ENCODE measurements at regions not wholly inside any gene's neighbourhood (a gene's known extent, or its start where the extent isn't known, plus 50 kb on each side); places are given as distances from the start of the nearest gene placed in this dataset.

- H3K4me3 ChIP-seq, result no peak overlapping the region
- H3K4me1 ChIP-seq (ENCODE audit: control insufficient read depth in 1 of 2, low read depth in 2 of 2), result no peaks in the 10 kb centered on the region
- no peak for TF ChIP-seq CTCF (IDR thresholded peaks at IDR 0.05)
- ATAC-seq (ENCODE audit: insufficient number of reproducible peaks, low FRiP score, low read depth), result no peak
- no peaks in the 10 kb centered on the region for H3K27me3 ChIP-seq (replicated peaks; ENCODE audit: insufficient read depth)
- no peak for DNase-seq (ENCODE audit: low spot score)
- no peaks in the 10 kb centered on the region for H3K9me3 ChIP-seq
- no peak overlapping the region for H3K27ac ChIP-seq
- H3K36me3 ChIP-seq, result no peaks in the 10 kb centered on the region
Measured at GRCh38 chr7:41503438-41503837, 199.5 kb downstream of the INHBA start.

- ATAC-seq (ENCODE audit: insufficient number of reproducible peaks, low FRiP score, low read depth), result no peak
- no peak for DNase-seq (ENCODE audit: low spot score)
- no peaks in the 10 kb centered on the region for H3K4me1 ChIP-seq (ENCODE audit: control insufficient read depth in 1 of 2, low read depth in 2 of 2)
- H3K4me3 ChIP-seq, result no peak overlapping the region
- H3K9me3 ChIP-seq, result no peaks in the 10 kb centered on the region
- no peaks in the 10 kb centered on the region for H3K36me3 ChIP-seq
- no peaks in the 10 kb centered on the region for H3K27me3 ChIP-seq (replicated peaks; ENCODE audit: insufficient read depth)
- TF ChIP-seq CTCF (IDR thresholded peaks at IDR 0.05), result no peak
- H3K27ac ChIP-seq, result no peak overlapping the region
Measured at GRCh38 chr7:41501466-41501865, 201.4 kb downstream of the INHBA start.

GRCh38 chr7:41501006-41501405 lies 201.9 kb downstream of the INHBA start:
- Histone ChIP-seq H3K4me3 (no peak overlapping the region), H3K4me1 (ENCODE audit: control insufficient read depth in 1 of 2, low read depth in 2 of 2) (no peaks in the 10 kb centered on the region)

GRCh38 chr7:41492603-41493002 lies 210.3 kb downstream of the INHBA start:
- no peak for TF ChIP-seq CTCF (IDR thresholded peaks at IDR 0.05)
- no peak for ATAC-seq (ENCODE audit: insufficient number of reproducible peaks, low FRiP score, low read depth)
- H3K27ac ChIP-seq, result no peak overlapping the region

More at GRCh38 chr7:41501006-41501405, 201.9 kb downstream of the INHBA start:
- Histone ChIP-seq H3K27ac (no peak overlapping the region), H3K36me3 (no peaks in the 10 kb centered on the region), H3K27me3 (replicated peaks; ENCODE audit: insufficient read depth) (no peaks in the 10 kb centered on the region), H3K9me3 (no peaks in the 10 kb centered on the region)
- TF ChIP-seq CTCF (IDR thresholded peaks at IDR 0.05), result no peak
- DNase-seq (ENCODE audit: low spot score) (no peak), ATAC-seq (ENCODE audit: insufficient number of reproducible peaks, low FRiP score, low read depth) (no peak)

GRCh38 chr7:41491883-41492471 lies 210.9 kb downstream of the INHBA start:
- TF ChIP-seq CTCF (IDR thresholded peaks at IDR 0.05), result no peak
- no peaks in the 10 kb centered on the region for H3K36me3 ChIP-seq
- DNase-seq (ENCODE audit: low spot score), result no peak
- no peak overlapping the region for H3K4me3 ChIP-seq
- H3K9me3 ChIP-seq, result no peaks in the 10 kb centered on the region
- no peak overlapping the region for H3K27ac ChIP-seq
- no peaks in the 10 kb centered on the region for H3K27me3 ChIP-seq (replicated peaks; ENCODE audit: insufficient read depth)
- ATAC-seq (ENCODE audit: insufficient number of reproducible peaks, low FRiP score, low read depth), result no peak
- H3K4me1 ChIP-seq (ENCODE audit: control insufficient read depth in 1 of 2, low read depth in 2 of 2), result no peaks in the 10 kb centered on the region

More at GRCh38 chr7:41492603-41493002, 210.3 kb downstream of the INHBA start:
- H3K36me3 ChIP-seq, result no peaks in the 10 kb centered on the region
- H3K4me3 ChIP-seq, result no peak overlapping the region
- no peak for DNase-seq (ENCODE audit: low spot score)
- no peaks in the 10 kb centered on the region for H3K27me3 ChIP-seq (replicated peaks; ENCODE audit: insufficient read depth)
- H3K4me1 ChIP-seq (ENCODE audit: control insufficient read depth in 1 of 2, low read depth in 2 of 2), result no peaks in the 10 kb centered on the region
- H3K9me3 ChIP-seq, result no peaks in the 10 kb centered on the region
